Activated naive CD8-positive, alpha-beta T cell treated with anti-CD3 and anti-CD28 coated beads, Interleukin-2, amount 50 U/mL, for 24 hours (primary cell): ENCODE measurements at regions not wholly inside any gene's neighbourhood (a gene's known extent, or its start where the extent isn't known, plus 50 kb on each side); places are given as distances from the start of the nearest gene placed in this dataset.
"Not testable (repeated sequence)": the region's sequence is repeated elsewhere in the genome, so short reads cannot be mapped to it uniquely, and the experiment has no call there.

ENCODE experiments used
- ATAC-seq: fragments of 150-1000 bp; cut with Tn5 transposase; one replicate; pipeline ENCODE4 v1.10.0; 2021
- DNase-seq: peaks from one replicate; pipeline ENCODE4 v3.0.0; 2021
- H3K27ac Mint-ChIP-seq: one replicate; pipeline ENCODE4 v1.8.0; 2021; ENCODE audit warnings: mild to moderate bottlenecking, mixed read lengths
- H3K27me3 Mint-ChIP-seq: one replicate; pipeline ENCODE4 v1.8.0; 2021; ENCODE audit warnings: mixed read lengths
- H3K36me3 Mint-ChIP-seq: one replicate; pipeline ENCODE4 v1.8.0; 2021; ENCODE audit warnings: low read depth, mixed read lengths
- H3K4me1 Mint-ChIP-seq: one replicate; pipeline ENCODE4 v1.8.0; 2021; ENCODE audit warnings: mixed read lengths
- H3K4me3 Mint-ChIP-seq: one replicate; pipeline ENCODE4 v1.8.0; 2021; ENCODE audit warnings: mild to moderate bottlenecking, moderate library complexity, mixed read lengths
- H3K9me3 Mint-ChIP-seq: one replicate; pipeline ENCODE4 v1.8.0; 2021; ENCODE audit warnings: mixed read lengths

- Mint-ChIP-seq H3K27me3 (peaks cover 2% of the 10 kb centered on the region), H3K36me3 (no peaks in the 10 kb centered on the region), H3K4me3 (no peak overlapping the region), H3K27ac (no peak overlapping the region), H3K9me3 (no peaks in the 10 kb centered on the region), H3K4me1 (no peaks in the 10 kb centered on the region)
- ATAC-seq (no peak), DNase-seq (no peak)
Observed at GRCh38 chr4:162972661-162973330, 193.9 kb downstream of the NAF1 start.

- Mint-ChIP-seq H3K9me3 (peaks cover 10% of the 10 kb centered on the region), H3K36me3 (no peaks in the 10 kb centered on the region), H3K27me3 (peaks cover 2% of the 10 kb centered on the region), H3K4me1 (no peaks in the 10 kb centered on the region), H3K27ac (no peak overlapping the region), H3K4me3 (no peak overlapping the region)
- no peak for ATAC-seq
- DNase-seq: no peak
Observed at GRCh38 chr4:162969194-162969593, 197.5 kb downstream of the NAF1 start.

- not testable (repeated sequence) for H3K27me3 Mint-ChIP-seq, H3K4me3 Mint-ChIP-seq, H3K27ac Mint-ChIP-seq, H3K4me1 Mint-ChIP-seq, DNase-seq, ATAC-seq, H3K36me3 Mint-ChIP-seq
- peaks cover 10% of the 10 kb centered on the region for H3K9me3 Mint-ChIP-seq
Observed at GRCh38 chr4:162965978-162966377, 200.7 kb downstream of the NAF1 start.

- Mint-ChIP-seq H3K4me1 (no peaks in the 10 kb centered on the region), H3K27me3 (no peaks in the 10 kb centered on the region), H3K27ac (no peak overlapping the region), H3K9me3 (no peaks in the 10 kb centered on the region), H3K36me3 (no peaks in the 10 kb centered on the region), H3K4me3 (no peak overlapping the region)
- DNase-seq (no peak), ATAC-seq (no peak)
Observed at GRCh38 chr4:162959046-162959445, 207.6 kb downstream of the NAF1 start.

- H3K27ac Mint-ChIP-seq: no peak overlapping the region
- ATAC-seq: no peak
Observed at GRCh38 chr4:162957521-162958143, 209.1 kb downstream of the NAF1 start.

GRCh38 chr4:162954976-162955375 lies 211.7 kb downstream of the NAF1 start:
- ATAC-seq: no peak
- Mint-ChIP-seq H3K27ac (no peak overlapping the region), H3K36me3 (no peaks in the 10 kb centered on the region), H3K4me1 (no peaks in the 10 kb centered on the region), H3K4me3 (no peak overlapping the region), H3K27me3 (peaks cover 1% of the 10 kb centered on the region), H3K9me3 (peaks cover 4% of the 10 kb centered on the region)
- no peak for DNase-seq

More at GRCh38 chr4:162957521-162958143, 209.1 kb downstream of the NAF1 start:
- Mint-ChIP-seq H3K4me3 (no peak overlapping the region), H3K9me3 (peaks cover under 1% of the 10 kb centered on the region), H3K36me3 (no peaks in the 10 kb centered on the region), H3K27me3 (no peaks in the 10 kb centered on the region), H3K4me1 (no peaks in the 10 kb centered on the region)
- no peak for DNase-seq

GRCh38 chr4:162952232-162952631 lies 214.5 kb downstream of the NAF1 start:
- Mint-ChIP-seq H3K27me3 (peaks cover 1% of the 10 kb centered on the region), H3K36me3 (no peaks in the 10 kb centered on the region), H3K4me3 (no peak overlapping the region), H3K4me1 (no peaks in the 10 kb centered on the region), H3K9me3 (peaks cover 4% of the 10 kb centered on the region), H3K27ac (no peak overlapping the region)
- ATAC-seq: no peak
- DNase-seq: no peak

- Mint-ChIP-seq H3K36me3 (no peaks in the 10 kb centered on the region), H3K27me3 (no peaks in the 10 kb centered on the region), H3K27ac (no peak overlapping the region), H3K4me3 (no peak overlapping the region), H3K9me3 (no peaks in the 10 kb centered on the region), H3K4me1 (no peaks in the 10 kb centered on the region)
- DNase-seq (no peak), ATAC-seq (no peak)
Observed at GRCh38 chr4:162945713-162946112, 221.0 kb downstream of the NAF1 start.

GRCh38 chr4:162943263-162943662 lies 223.4 kb downstream of the NAF1 start:
- Mint-ChIP-seq H3K27ac (no peak overlapping the region), H3K9me3 (no peaks in the 10 kb centered on the region), H3K36me3 (no peaks in the 10 kb centered on the region), H3K27me3 (no peaks in the 10 kb centered on the region), H3K4me3 (no peak overlapping the region), H3K4me1 (no peaks in the 10 kb centered on the region)
- DNase-seq (no peak), ATAC-seq (no peak)

GRCh38 chr4:162938738-162939485 lies 227.8 kb downstream of the NAF1 start:
- no peak overlapping the region for H3K27ac Mint-ChIP-seq

GRCh38 chr4:162935214-162935613 lies 231.5 kb downstream of the NAF1 start:
- Mint-ChIP-seq H3K27me3 (no peaks in the 10 kb centered on the region), H3K4me3 (no peak overlapping the region), H3K9me3 (no peaks in the 10 kb centered on the region), H3K27ac (no peak overlapping the region), H3K36me3 (no peaks in the 10 kb centered on the region), H3K4me1 (no peaks in the 10 kb centered on the region)
- DNase-seq (no peak), ATAC-seq (no peak)

More at GRCh38 chr4:162938738-162939485, 227.8 kb downstream of the NAF1 start:
- H3K4me3 Mint-ChIP-seq: no peak overlapping the region
- H3K9me3 Mint-ChIP-seq: no peaks in the 10 kb centered on the region
- no peaks in the 10 kb centered on the region for H3K4me1 Mint-ChIP-seq
- ATAC-seq (no peak), DNase-seq (no peak)
- no peaks in the 10 kb centered on the region for H3K27me3 Mint-ChIP-seq
- no peaks in the 10 kb centered on the region for H3K36me3 Mint-ChIP-seq

GRCh38 chr4:162931286-162931685 lies 235.4 kb downstream of the NAF1 start:
- H3K9me3 Mint-ChIP-seq: no peaks in the 10 kb centered on the region
- ATAC-seq (no peak), DNase-seq (no peak)
- H3K36me3 Mint-ChIP-seq: no peaks in the 10 kb centered on the region
- no peaks in the 10 kb centered on the region for H3K4me1 Mint-ChIP-seq
- H3K4me3 Mint-ChIP-seq: no peak overlapping the region
- H3K27me3 Mint-ChIP-seq: no peaks in the 10 kb centered on the region
- no peak overlapping the region for H3K27ac Mint-ChIP-seq

- no peak overlapping the region for H3K27ac Mint-ChIP-seq
- H3K4me3 Mint-ChIP-seq: no peak overlapping the region
- H3K27me3 Mint-ChIP-seq: no peaks in the 10 kb centered on the region
- no peaks in the 10 kb centered on the region for H3K9me3 Mint-ChIP-seq
- H3K4me1 Mint-ChIP-seq: no peaks in the 10 kb centered on the region
- ATAC-seq (no peak), DNase-seq (no peak)
- H3K36me3 Mint-ChIP-seq: no peaks in the 10 kb centered on the region
Observed at GRCh38 chr4:162921178-162921785, 245.4 kb downstream of the NAF1 start.

- Mint-ChIP-seq H3K27me3 (no peaks in the 10 kb centered on the region), H3K9me3 (peaks cover 5% of the 10 kb centered on the region), H3K4me3 (no peak overlapping the region), H3K27ac (no peak overlapping the region), H3K36me3 (no peaks in the 10 kb centered on the region), H3K4me1 (no peaks in the 10 kb centered on the region)
- DNase-seq (no peak), ATAC-seq (no peak)
Observed at GRCh38 chr4:162920649-162921048, 246.0 kb downstream of the NAF1 start.

- DNase-seq: no peak
- no peaks in the 10 kb centered on the region for H3K36me3 Mint-ChIP-seq
- ATAC-seq: no peak
- peaks cover 11% of the 10 kb centered on the region for H3K9me3 Mint-ChIP-seq
- H3K27me3 Mint-ChIP-seq: peaks cover 2% of the 10 kb centered on the region
- H3K4me1 Mint-ChIP-seq: no peaks in the 10 kb centered on the region
- H3K4me3 Mint-ChIP-seq: no peak overlapping the region
- H3K27ac Mint-ChIP-seq: no peak overlapping the region
Observed at GRCh38 chr4:162912482-162912881, 254.2 kb downstream of the NAF1 start.
